ENCODE measurements at regions not wholly inside any gene's neighbourhood (a gene's known extent, or its start where the extent isn't known, plus 50 kb on each side); places are given as distances from the start of the nearest gene placed in this dataset.

DNA sequence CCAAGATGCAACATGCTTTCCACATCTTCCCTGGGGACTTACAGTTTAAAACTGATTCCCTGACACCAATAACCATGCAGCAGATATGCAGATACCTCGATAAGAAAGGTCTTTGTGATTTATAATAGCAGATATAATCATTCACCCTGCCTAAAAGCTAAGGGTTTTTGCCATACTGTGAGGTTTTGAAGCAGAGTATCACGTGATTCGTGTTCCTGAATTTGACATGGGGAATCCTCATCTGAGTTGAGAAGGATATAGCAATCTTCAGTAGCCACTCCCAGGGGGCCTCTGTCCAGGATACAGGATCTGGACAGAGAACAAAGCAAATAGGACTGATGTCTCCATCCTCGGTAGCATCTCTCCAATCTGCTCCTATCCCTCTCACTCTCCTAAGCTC is 79.1 kb upstream of the SDK2 start:
- TF ChIP-seq, protein P1, sequence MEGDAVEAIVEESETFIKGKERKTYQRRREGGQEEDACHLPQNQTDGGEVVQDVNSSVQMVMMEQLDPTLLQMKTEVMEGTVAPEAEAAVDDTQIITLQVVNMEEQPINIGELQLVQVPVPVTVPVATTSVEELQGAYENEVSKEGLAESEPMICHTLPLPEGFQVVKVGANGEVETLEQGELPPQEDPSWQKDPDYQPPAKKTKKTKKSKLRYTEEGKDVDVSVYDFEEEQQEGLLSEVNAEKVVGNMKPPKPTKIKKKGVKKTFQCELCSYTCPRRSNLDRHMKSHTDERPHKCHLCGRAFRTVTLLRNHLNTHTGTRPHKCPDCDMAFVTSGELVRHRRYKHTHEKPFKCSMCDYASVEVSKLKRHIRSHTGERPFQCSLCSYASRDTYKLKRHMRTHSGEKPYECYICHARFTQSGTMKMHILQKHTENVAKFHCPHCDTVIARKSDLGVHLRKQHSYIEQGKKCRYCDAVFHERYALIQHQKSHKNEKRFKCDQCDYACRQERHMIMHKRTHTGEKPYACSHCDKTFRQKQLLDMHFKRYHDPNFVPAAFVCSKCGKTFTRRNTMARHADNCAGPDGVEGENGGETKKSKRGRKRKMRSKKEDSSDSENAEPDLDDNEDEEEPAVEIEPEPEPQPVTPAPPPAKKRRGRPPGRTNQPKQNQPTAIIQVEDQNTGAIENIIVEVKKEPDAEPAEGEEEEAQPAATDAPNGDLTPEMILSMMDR (IDR thresholded peaks at IDR 0.05), result no peak
- no peak for TF ChIP-seq TCF7L2 (IDR thresholded peaks at IDR 0.05; ENCODE audit: low read depth, low read length)
- TF ChIP-seq, protein P2, sequence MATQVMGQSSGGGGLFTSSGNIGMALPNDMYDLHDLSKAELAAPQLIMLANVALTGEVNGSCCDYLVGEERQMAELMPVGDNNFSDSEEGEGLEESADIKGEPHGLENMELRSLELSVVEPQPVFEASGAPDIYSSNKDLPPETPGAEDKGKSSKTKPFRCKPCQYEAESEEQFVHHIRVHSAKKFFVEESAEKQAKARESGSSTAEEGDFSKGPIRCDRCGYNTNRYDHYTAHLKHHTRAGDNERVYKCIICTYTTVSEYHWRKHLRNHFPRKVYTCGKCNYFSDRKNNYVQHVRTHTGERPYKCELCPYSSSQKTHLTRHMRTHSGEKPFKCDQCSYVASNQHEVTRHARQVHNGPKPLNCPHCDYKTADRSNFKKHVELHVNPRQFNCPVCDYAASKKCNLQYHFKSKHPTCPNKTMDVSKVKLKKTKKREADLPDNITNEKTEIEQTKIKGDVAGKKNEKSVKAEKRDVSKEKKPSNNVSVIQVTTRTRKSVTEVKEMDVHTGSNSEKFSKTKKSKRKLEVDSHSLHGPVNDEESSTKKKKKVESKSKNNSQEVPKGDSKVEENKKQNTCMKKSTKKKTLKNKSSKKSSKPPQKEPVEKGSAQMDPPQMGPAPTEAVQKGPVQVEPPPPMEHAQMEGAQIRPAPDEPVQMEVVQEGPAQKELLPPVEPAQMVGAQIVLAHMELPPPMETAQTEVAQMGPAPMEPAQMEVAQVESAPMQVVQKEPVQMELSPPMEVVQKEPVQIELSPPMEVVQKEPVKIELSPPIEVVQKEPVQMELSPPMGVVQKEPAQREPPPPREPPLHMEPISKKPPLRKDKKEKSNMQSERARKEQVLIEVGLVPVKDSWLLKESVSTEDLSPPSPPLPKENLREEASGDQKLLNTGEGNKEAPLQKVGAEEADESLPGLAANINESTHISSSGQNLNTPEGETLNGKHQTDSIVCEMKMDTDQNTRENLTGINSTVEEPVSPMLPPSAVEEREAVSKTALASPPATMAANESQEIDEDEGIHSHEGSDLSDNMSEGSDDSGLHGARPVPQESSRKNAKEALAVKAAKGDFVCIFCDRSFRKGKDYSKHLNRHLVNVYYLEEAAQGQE (IDR thresholded peaks at IDR 0.05; ENCODE audit: insufficient read depth in 1 of 2, low read depth in 2 of 2, low read length in 1 of 2), result no peak

Measured in Panc1 (cell line).